Neuronal stem cell (in vitro differentiated cells): ENCODE measurements at regions not wholly inside any gene's neighbourhood (a gene's known extent, or its start where the extent isn't known, plus 50 kb on each side); places are given as distances from the start of the nearest gene placed in this dataset.

ENCODE experiments used
- DNase-seq: peaks from one replicate; pipeline ENCODE4 v3.0.0-alpha.2; 2013; ENCODE audit warnings: low spot score
- H2AFZ ChIP-seq: one replicate; pipeline ENCODE4 v1.6.1; 2013; ENCODE audit warnings: mild to moderate bottlenecking, low read length, inconsistent platforms
- H2AK5ac ChIP-seq: 2 replicates; pipeline ENCODE4 v1.6.1; 2013; ENCODE audit warnings: low read depth, mild to moderate bottlenecking, inconsistent platforms, low read length, moderate library complexity, mixed read lengths
- H2BK120ac ChIP-seq: 2 replicates; pipeline ENCODE4 v1.6.1; 2013; ENCODE audit warnings: low read depth, mild to moderate bottlenecking, inconsistent platforms, low read length, moderate library complexity, mixed read lengths
- H2BK12ac ChIP-seq: one replicate; pipeline ENCODE4 v1.6.1; 2013; ENCODE audit warnings: low read length, inconsistent platforms
- H2BK15ac ChIP-seq: 2 replicates; pipeline ENCODE4 v1.6.1; 2013; ENCODE audit warnings: mild to moderate bottlenecking, low read length, inconsistent platforms, mixed read lengths
- H2BK5ac ChIP-seq: one replicate; pipeline ENCODE4 v1.6.1; 2013; ENCODE audit warnings: inconsistent platforms, mild to moderate bottlenecking, low read length, moderate library complexity
- H3K14ac ChIP-seq: one replicate; pipeline ENCODE4 v1.6.1; 2013; ENCODE audit warnings: low read length, inconsistent platforms
- H3K18ac ChIP-seq: 2 replicates; pipeline ENCODE4 v1.6.1; 2013; ENCODE audit warnings: low read length, inconsistent platforms
- H3K23ac ChIP-seq: 2 replicates; pipeline ENCODE4 v1.6.1; 2013; ENCODE audit warnings: low read depth, mild to moderate bottlenecking, mixed read lengths, low read length, inconsistent platforms; ENCODE audit not compliant: poor library complexity
- H3K27ac ChIP-seq: replicated peaks from 3 replicates; pipeline ENCODE4 v1.5.1; 2013; ENCODE audit warnings: low read length, inconsistent platforms
- H3K27me3 ChIP-seq, 3 experiments: 2 replicates each; pipeline ENCODE4 v1.6.1; 2013; ENCODE audit warnings: low read length in 3 of 3, mild to moderate bottlenecking in 2 of 3, inconsistent platforms in 1 of 3, low read depth in 1 of 3, mixed read lengths in 1 of 3, moderate library complexity in 1 of 3; ENCODE audit not compliant: control insufficient read depth in 3 of 3, insufficient read depth in 3 of 3
- H3K36me3 ChIP-seq, 2 donors: replicated peaks in 1 of 2; 2 replicates each; pipeline ENCODE4 v1.6.1; 2013; ENCODE audit warnings: low read length in 2 of 2; ENCODE audit not compliant: control insufficient read depth in 2 of 2, insufficient read depth in 2 of 2
- H3K4ac ChIP-seq: 2 replicates; pipeline ENCODE4 v1.6.1; 2013; ENCODE audit warnings: inconsistent platforms, mild to moderate bottlenecking, low read length, moderate library complexity
- H3K4me1 ChIP-seq, 2 donors: 1 replicate in 1 of 2; 2 replicates in 1 of 2; pipeline ENCODE4 v1.6.1; 2013; ENCODE audit warnings: low read length in 2 of 2, low read depth in 1 of 2; ENCODE audit not compliant: control insufficient read depth in 2 of 2, insufficient read depth in 1 of 2
- H3K4me2 ChIP-seq: one replicate; pipeline ENCODE4 v1.6.1; 2013; ENCODE audit warnings: mild to moderate bottlenecking, low read length, inconsistent platforms; ENCODE audit not compliant: insufficient read depth, poor library complexity, severe bottlenecking
- H3K4me3 ChIP-seq, 2 donors: 2 replicates each; pipeline ENCODE4 v1.5.1; 2013; ENCODE audit warnings: low read length in 2 of 2, mild to moderate bottlenecking in 2 of 2, inconsistent platforms in 1 of 2, moderate library complexity in 1 of 2
- H3K79me1 ChIP-seq: one replicate; pipeline ENCODE4 v1.6.1; 2013; ENCODE audit warnings: low read depth, mild to moderate bottlenecking, inconsistent platforms, low read length, moderate library complexity
- H3K9ac ChIP-seq: one replicate; pipeline ENCODE4 v1.6.1; 2013; ENCODE audit warnings: mild to moderate bottlenecking, low read depth, low read length, inconsistent platforms; ENCODE audit not compliant: poor library complexity
- H3K9me3 ChIP-seq, 2 donors: replicated peaks in 1 of 2; 2 replicates each; pipeline versions ENCODE3 to v1.6.1; 2013; ENCODE audit warnings: low read length in 2 of 2, mild to moderate bottlenecking in 2 of 2, inconsistent platforms in 1 of 2, low read depth in 1 of 2, mixed read lengths in 1 of 2, moderate library complexity in 1 of 2; ENCODE audit not compliant: control insufficient read depth in 2 of 2, insufficient read depth in 1 of 2
- H4K8ac ChIP-seq: one replicate; pipeline ENCODE4 v1.6.1; 2013; ENCODE audit warnings: low read depth, mild to moderate bottlenecking, inconsistent platforms, low read length, moderate library complexity
- H4K91ac ChIP-seq: one replicate; pipeline ENCODE4 v1.6.1; 2013; ENCODE audit warnings: low read length, low read depth, mild to moderate bottlenecking, inconsistent platforms; ENCODE audit not compliant: poor library complexity
- WGBS, 2 donors: extraction: QIAGEN DNeasy Blood & Tissue Kit; methylation state at CpG; one replicate each; pipeline ENCODE4 v1.1.7; 2013; ENCODE audit warnings: missing lambda C conversion rate in 2 of 2, mixed read lengths in 1 of 2; ENCODE audit not compliant: insufficient read length in 2 of 2, insufficient replicate concordance in 1 of 2; ENCODE audit errors: extremely low coverage in 2 of 2; 5-methylcytosine and 5-hydroxymethylcytosine counted together

- H3K36me3 ChIP-seq: no peaks in the 10 kb centered on the region
These were observed 409.3 kb downstream of the ZNF536 start for GRCh38 chr19:30781519-30781918.

DNA sequence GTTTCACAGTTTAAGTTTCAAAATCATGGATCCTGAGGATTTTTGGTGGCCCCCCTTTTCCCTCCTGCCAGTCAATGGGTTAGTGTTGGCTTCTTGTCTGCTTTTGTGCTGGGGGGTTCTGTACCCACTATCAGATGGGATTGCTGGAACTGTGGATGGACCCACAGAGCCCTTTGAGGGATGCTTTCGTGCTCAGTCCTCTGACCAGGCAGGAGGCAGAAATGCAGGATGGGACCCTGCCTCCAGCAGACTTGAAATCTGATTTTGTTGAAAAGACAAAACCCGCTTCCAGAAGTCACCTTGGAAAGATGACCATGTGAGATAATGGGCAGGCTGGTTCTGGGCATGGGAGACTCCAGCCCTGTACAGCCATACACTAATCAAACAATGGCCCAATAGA is 408.9 kb downstream of the ZNF536 start:
- no CpG with 5 or more reads among the region's 2 CpGs for WGBS, 2 donors
- no peak for DNase-seq

More at GRCh38 chr19:30781519-30781918, 409.3 kb downstream of the ZNF536 start:
- Histone ChIP-seq H2BK12ac (no peak overlapping the region), H3K9ac (peak overlapping the region; percentile 70), H3K27me3 (no peaks in the 10 kb centered on the region), H3K79me1 (no peaks in the 10 kb centered on the region), H4K8ac (no peak overlapping the region), H3K14ac (no peak overlapping the region), H3K4me3 (no peak overlapping the region), H4K91ac (no peak overlapping the region), H3K9me3 (peaks cover 0 to 1% of the 10 kb centered on the region in 2 donors), H3K27ac (no peak overlapping the region), H3K23ac (no peak overlapping the region), H2BK120ac (no peak overlapping the region), H3K4ac (no peak overlapping the region), H3K18ac (peak overlapping the region; percentile 54), H2AFZ (no peak overlapping the region), H2AK5ac (no peak overlapping the region), H3K4me1 (no peaks in the 10 kb centered on the region), H3K4me2 (no peak overlapping the region), H2BK5ac (no peak overlapping the region), H2BK15ac (no peak overlapping the region)
- WGBS, 2 donors: no CpG with 5 or more reads among the region's 10 CpGs
- no peak for DNase-seq

DNA sequence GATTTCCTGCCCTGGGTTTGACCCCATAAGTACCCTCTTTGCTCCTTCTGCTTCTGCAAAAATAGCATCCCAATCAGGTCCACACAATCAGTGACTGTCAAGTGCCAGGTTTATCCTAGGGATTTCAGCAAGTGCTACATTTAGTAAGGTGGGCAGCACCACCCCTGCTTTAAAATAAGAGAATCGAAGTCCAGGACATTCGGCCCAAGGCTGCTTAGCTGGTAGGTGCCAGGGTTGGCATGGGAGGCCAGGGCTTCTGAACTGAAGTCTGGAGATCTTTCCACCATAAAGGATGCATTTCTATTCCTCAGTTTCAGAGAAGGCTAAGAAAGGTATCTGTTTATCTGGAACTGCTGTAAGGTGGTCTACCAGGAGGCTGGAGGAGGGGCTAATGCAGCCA is 408.3 kb downstream of the ZNF536 start:
- H3K18ac ChIP-seq: no peak overlapping the region
- no peak overlapping the region for H4K91ac ChIP-seq
- no peaks in the 10 kb centered on the region for H3K79me1 ChIP-seq
- peaks cover 0 to 1% of the 10 kb centered on the region in 2 donors for H3K9me3 ChIP-seq
- H3K4me3 ChIP-seq: no peak overlapping the region
- H2BK12ac ChIP-seq: no peak overlapping the region
- H3K4me1 ChIP-seq: no peaks in the 10 kb centered on the region
- no peak for DNase-seq
- no peak overlapping the region for H2BK120ac ChIP-seq
- H3K9ac ChIP-seq: no peak overlapping the region
- H3K27me3 ChIP-seq: no peaks in the 10 kb centered on the region
- H4K8ac ChIP-seq: no peak overlapping the region
- H3K4ac ChIP-seq: no peak overlapping the region
- H3K27ac ChIP-seq: no peak overlapping the region
- no peaks in the 10 kb centered on the region for H3K36me3 ChIP-seq
- H3K23ac ChIP-seq: no peak overlapping the region
- no peak overlapping the region for H3K4me2 ChIP-seq
- H2AFZ ChIP-seq: no peak overlapping the region
- no peak overlapping the region for H2AK5ac ChIP-seq
- no peak overlapping the region for H3K14ac ChIP-seq
- H2BK5ac ChIP-seq: no peak overlapping the region
- WGBS, 2 donors: no CpG with 5 or more reads among the region's 2 CpGs
- no peak overlapping the region for H2BK15ac ChIP-seq

More for the DNA sequence above, 408.9 kb downstream of the ZNF536 start:
- Histone ChIP-seq H3K27ac (no peak overlapping the region), H2BK120ac (no peak overlapping the region), H3K4me2 (no peak overlapping the region), H3K9ac (no peak overlapping the region), H3K9me3 (peaks cover 0 to 1% of the 10 kb centered on the region in 2 donors), H3K79me1 (no peaks in the 10 kb centered on the region), H2AK5ac (no peak overlapping the region), H3K36me3 (no peaks in the 10 kb centered on the region), H2BK12ac (no peak overlapping the region), H3K4me1 (no peaks in the 10 kb centered on the region), H4K8ac (no peak overlapping the region), H4K91ac (no peak overlapping the region), H2BK5ac (no peak overlapping the region), H3K14ac (no peak overlapping the region), H2AFZ (no peak overlapping the region), H3K18ac (no peak overlapping the region), H3K4ac (no peak overlapping the region), H2BK15ac (no peak overlapping the region), H3K27me3 (no peaks in the 10 kb centered on the region), H3K23ac (no peak overlapping the region), H3K4me3 (no peak overlapping the region)

- no peaks in the 10 kb centered on the region for H3K27me3 ChIP-seq
- no peak overlapping the region for H4K8ac ChIP-seq
- no peak overlapping the region for H3K4me3 ChIP-seq
- H2BK120ac ChIP-seq: no peak overlapping the region
- no peak overlapping the region for H4K91ac ChIP-seq
- no peak overlapping the region for H2AK5ac ChIP-seq
- H3K4me1 ChIP-seq: no peaks in the 10 kb centered on the region
- no peak overlapping the region for H3K18ac ChIP-seq
- H3K4me2 ChIP-seq: no peak overlapping the region
- no peaks in the 10 kb centered on the region for H3K36me3 ChIP-seq
- no peak overlapping the region for H2BK5ac ChIP-seq
- no peak overlapping the region for H3K4ac ChIP-seq
- no peak overlapping the region for H2AFZ ChIP-seq
- WGBS, 2 donors: no CpG with 5 or more reads among the region's 6 CpGs
- H3K27ac ChIP-seq: no peak overlapping the region
- peaks cover 0 to 1% of the 10 kb centered on the region in 2 donors for H3K9me3 ChIP-seq
- no peak overlapping the region for H2BK15ac ChIP-seq
- no peaks in the 10 kb centered on the region for H3K79me1 ChIP-seq
- H3K9ac ChIP-seq: no peak overlapping the region
- DNase-seq: no peak
- H3K14ac ChIP-seq: no peak overlapping the region
- H3K23ac ChIP-seq: no peak overlapping the region
- no peak overlapping the region for H2BK12ac ChIP-seq
These were observed 407.8 kb downstream of the ZNF536 start for GRCh38 chr19:30780032-30780431.
